NB4 (cell line): ENCODE measurements at regions not wholly inside any gene's neighbourhood (a gene's known extent, or its start where the extent isn't known, plus 50 kb on each side); places are given as distances from the start of the nearest gene placed in this dataset.

Experiments
- DNase-seq: peaks from one replicate; pipeline ENCODE4 v3.0.0; 2010; ENCODE audit warnings: low read depth
- H3K4me3 ChIP-seq: one replicate; pipeline ENCODE4 v1.5.1; 2011; ENCODE audit warnings: mild to moderate bottlenecking, low read depth, low read length, moderate library complexity
- MYC ChIP-seq: IDR thresholded peaks from 2 replicates; pipeline ENCODE4 v1.6.1; 2011; ENCODE audit warnings: low read depth, low read length
- POLR2A ChIP-seq: IDR thresholded peaks from 2 replicates; pipeline ENCODE4 v1.6.1; 2011; ENCODE audit warnings: mild to moderate bottlenecking; ENCODE audit not compliant: insufficient read length; ENCODE audit errors: extremely low read depth
- TF ChIP-seq, protein P1 (sequence below): IDR thresholded peaks from 2 replicates; pipeline ENCODE4 v1.6.1; 2011; ENCODE audit warnings: low read depth, low read length
- TF ChIP-seq, protein P2 (sequence below): IDR thresholded peaks from one replicate; pipeline ENCODE4 v1.5.1; 2012; ENCODE audit warnings: low read depth, low read length

DNA sequence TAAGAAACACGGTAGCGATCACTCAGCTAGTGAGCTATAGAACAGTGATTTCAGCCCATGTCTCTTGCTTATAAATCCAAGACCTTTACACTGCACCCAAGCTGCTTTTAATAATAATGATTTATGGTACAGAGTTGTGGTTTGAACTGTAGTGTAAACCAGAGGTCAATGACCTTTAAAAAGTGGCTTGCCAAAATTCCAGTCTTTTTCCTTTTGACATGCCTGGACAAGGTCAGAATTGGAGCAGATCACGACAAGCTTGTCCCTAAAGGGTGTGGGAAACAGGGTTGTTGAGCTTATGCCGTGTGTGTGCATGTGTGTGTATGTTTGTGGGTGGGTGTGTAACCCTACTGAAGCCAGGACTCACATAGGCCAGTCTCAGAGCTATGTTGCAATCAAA, 225.3 kb upstream of the CLINT1 start:
- H3K4me3 ChIP-seq = no peak overlapping the region
- TF ChIP-seq POLR2A = no peak
- TF ChIP-seq MYC = no peak
- TF ChIP-seq, protein P1, sequence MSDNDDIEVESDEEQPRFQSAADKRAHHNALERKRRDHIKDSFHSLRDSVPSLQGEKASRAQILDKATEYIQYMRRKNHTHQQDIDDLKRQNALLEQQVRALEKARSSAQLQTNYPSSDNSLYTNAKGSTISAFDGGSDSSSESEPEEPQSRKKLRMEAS = no peak
- TF ChIP-seq, protein P2, sequence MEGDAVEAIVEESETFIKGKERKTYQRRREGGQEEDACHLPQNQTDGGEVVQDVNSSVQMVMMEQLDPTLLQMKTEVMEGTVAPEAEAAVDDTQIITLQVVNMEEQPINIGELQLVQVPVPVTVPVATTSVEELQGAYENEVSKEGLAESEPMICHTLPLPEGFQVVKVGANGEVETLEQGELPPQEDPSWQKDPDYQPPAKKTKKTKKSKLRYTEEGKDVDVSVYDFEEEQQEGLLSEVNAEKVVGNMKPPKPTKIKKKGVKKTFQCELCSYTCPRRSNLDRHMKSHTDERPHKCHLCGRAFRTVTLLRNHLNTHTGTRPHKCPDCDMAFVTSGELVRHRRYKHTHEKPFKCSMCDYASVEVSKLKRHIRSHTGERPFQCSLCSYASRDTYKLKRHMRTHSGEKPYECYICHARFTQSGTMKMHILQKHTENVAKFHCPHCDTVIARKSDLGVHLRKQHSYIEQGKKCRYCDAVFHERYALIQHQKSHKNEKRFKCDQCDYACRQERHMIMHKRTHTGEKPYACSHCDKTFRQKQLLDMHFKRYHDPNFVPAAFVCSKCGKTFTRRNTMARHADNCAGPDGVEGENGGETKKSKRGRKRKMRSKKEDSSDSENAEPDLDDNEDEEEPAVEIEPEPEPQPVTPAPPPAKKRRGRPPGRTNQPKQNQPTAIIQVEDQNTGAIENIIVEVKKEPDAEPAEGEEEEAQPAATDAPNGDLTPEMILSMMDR = no peak
- no peak for DNase-seq

DNA sequence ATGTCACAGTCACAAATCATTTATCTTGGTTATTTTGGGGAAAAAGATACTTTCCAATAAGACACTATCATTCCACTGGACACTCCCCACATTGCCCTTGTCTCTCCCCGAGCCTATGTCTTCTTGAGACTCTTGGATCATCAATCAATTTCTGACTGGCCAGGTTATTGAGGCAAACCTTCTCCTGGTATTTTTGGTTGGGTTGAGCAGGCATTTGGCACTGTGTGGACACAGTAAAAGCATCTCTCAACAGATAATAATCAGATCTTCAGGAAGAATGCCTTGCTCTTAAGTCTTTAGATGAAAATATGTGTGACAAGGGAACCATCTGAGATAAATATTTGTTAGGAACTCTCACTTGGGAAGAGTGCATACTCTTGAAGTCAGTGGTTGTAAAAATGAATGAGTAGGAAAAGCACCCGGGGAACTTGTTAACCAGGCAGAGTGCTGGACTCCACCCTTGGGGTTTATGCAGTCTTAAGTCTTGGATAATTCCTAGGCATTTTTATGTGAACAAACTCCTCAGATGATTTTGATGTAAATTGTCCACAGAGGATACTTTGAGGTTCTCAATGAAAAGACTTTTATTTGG, 223.8 kb upstream of the CLINT1 start:
- TF ChIP-seq MYC (no peak), POLR2A (no peak)
- TF ChIP-seq, protein P2 = no peak
- TF ChIP-seq, protein P1 = no peak
- no peak overlapping the region for H3K4me3 ChIP-seq
- DNase-seq = no peak

DNA sequence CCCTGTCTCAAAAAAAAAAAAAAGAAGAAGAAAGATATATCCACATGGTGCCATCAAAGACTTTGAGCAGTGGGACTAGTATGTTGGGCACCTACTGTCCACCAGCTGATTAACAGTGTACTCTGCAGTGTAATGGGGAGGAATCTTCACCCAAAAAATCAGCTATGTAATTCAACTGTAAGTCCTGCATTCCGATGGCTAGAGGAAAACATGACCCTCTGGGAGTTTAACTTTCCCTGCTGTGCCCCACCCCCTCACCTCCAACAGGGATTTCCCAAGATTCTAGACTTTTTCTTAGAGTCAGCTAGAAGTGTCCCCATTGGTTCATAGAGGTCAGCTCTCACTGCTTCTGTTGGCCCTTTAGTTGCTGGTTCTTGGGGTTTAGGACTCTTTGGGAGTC, 221.2 kb upstream of the CLINT1 start:
- H3K4me3 ChIP-seq = no peak overlapping the region
- no peak for DNase-seq
- TF ChIP-seq, protein P1 = no peak
- TF ChIP-seq, protein P2 = no peak
- TF ChIP-seq MYC (no peak), POLR2A (no peak)

DNA sequence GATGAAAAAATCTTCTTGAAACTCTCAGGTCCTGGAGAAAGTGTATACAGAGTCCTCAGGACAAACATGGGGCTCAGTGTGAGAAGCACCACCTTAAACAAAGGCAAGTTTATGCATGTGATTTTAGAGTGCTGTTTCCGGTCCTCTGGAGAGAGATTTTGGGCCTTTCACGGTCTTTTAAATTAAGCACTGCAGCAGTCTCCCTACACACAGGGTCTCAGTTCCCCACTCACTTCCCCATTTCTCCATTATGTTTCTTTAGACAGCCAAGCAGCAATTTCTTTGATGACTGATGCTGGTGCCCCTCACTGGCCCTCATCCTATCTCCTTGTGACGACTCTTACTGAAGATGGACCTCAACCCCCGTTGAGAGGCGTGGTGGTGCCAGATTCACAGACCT, 220.2 kb upstream of the CLINT1 start:
- no peak overlapping the region for H3K4me3 ChIP-seq
- DNase-seq = peak; percentile 1
- TF ChIP-seq MYC = no peak

DNA sequence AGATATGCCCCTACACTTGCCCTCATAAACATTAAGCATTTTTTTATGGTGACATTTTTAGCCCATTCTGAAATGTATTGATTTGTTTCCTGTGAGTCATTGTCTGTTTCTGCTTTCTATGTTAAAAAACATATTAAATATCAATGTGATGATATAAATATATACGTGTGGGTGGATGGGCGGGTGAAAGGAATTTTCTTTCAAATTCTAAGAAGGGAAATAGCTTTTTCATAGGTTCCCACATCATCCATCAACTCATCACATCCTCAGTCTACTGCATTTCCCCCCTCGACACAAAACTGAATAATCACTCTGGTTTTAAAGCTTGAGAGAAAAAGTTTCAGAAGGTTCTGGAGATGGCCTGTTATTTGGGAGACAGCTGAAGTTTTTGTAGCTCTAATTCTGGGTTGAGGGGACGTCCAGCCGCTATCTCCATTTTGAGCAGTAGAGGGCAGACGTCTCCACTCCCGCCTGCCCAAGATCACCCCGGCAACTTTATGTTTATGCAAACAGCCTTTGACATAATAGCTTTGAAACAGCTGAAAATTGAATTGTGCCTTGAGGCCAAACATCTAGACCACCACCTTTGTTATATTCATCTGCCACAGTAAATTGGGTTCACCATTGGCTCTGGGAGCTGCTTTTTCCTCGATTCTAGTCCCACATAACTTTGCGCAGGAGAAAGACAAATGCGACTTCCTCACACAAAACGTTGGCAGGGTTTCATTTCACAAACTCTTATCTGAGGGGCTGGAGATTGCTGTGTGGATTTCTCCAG, 216.2 kb upstream of the CLINT1 start:
- peak; percentile 52 for DNase-seq
- TF ChIP-seq, protein P2 = peak; percentile 62
- TF ChIP-seq, protein P1 = no peak
- TF ChIP-seq POLR2A = no peak
- TF ChIP-seq MYC = no peak
- H3K4me3 ChIP-seq = no peak overlapping the region

DNA sequence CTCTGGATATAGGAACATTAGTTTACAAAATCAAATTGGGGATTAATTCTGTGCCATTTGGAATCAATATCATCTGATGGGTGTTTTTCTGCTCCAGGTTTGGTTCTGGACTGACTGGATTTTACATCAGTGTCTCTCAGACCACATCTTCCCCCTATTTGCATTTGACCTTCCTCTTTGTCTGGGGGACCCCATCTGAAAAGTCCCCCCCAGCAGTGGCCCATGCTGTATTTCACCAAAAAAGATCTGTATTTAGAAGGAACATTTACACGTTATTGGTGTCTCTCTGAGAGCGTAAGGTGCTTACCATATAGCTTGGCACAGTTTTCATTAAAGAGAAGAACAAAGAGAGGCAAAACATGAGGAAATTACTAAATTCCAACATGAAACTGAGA, 215.6 kb upstream of the CLINT1 start:
- TF ChIP-seq, protein P2 = no peak
- TF ChIP-seq MYC (no peak), POLR2A (no peak)
- TF ChIP-seq, protein P1 = no peak

More for the DNA sequence above, 215.6 kb upstream of the CLINT1 start:
- no peak for DNase-seq
- H3K4me3 ChIP-seq = no peak overlapping the region
